ENCODE measurements at regions not wholly inside any gene's neighbourhood (a gene's known extent, or its start where the extent isn't known, plus 50 kb on each side); places are given as distances from the start of the nearest gene placed in this dataset.

DNA sequence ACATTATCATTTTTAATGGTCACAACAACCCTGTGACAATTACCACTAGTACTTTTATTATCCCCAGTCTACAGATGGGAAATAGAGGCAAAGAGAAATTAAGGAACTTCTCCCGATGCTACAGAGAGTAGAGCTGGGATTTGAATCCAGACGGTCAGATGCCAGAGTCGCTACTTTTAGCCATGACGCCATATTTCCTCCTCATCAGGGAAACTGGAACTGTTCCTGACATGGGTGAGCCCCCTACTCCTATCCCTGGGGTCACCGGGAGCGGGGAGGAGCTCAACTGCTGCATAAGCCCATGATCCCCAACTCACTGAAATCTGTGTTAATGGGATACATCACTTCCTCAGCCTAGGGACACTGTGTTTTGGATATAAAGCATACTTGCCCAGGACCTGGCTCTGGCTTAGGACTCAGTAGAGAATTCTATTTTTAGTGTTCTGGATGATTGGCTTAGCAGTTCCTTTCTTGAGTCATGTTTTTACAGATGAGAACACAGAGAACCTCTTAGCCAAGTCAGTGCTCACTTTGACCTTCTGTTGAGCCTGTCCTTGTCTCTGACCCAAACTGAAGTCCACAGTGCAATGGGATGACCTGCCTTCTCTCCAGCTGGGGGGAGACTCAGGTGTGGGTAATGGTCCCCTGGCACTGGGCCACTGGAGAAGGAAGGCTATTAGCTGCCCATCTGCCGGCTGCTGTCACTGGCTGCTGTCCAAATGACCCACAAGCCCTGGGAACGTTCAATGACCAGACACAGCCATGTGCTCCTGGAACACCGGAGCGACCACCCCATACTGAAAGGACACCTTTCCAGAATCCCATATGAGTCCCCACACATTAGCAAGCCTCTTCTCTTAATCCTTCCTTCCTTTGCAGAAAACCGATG, 90.8 kb upstream of the SHISA3 start:
- ATAC-seq (no peak), DNase-seq (no peak)
- H3K9me3 Mint-ChIP-seq, result peaks cover 0 to 2% of the 10 kb centered on the region in 2 donors
- 84% methylated on average over 9 of the region's 11 CpGs for WGBS (ENCODE audit: insufficient coverage)
- H3K4me3 Mint-ChIP-seq, result no peak overlapping the region
- H3K27ac Mint-ChIP-seq, result no peak overlapping the region
- no peaks in the 10 kb centered on the region for H3K36me3 Mint-ChIP-seq
- TF ChIP-seq CTCF (IDR thresholded peaks at IDR 0.05), result no peak
- H3K27me3 Mint-ChIP-seq (ENCODE audit: low read depth in 2 of 2), result peaks cover 10 to 13% of the 10 kb centered on the region in 2 donors
- no peaks in the 10 kb centered on the region for H3K27me3 ChIP-seq (ENCODE audit: control insufficient read depth, insufficient read depth, low read length)
- H3K27ac ChIP-seq (ENCODE audit: low read length), result no peak overlapping the region
- no peak overlapping the region for H3K4me3 ChIP-seq (ENCODE audit: low read length)
- no peaks in the 10 kb centered on the region for H3K4me1 ChIP-seq (ENCODE audit: control insufficient read depth, insufficient read depth, low read length)
- intact Hi-C loops (cut with micrococcal nuclease), result no loop called here
- H3K36me3 ChIP-seq (ENCODE audit: control insufficient read depth, insufficient read depth, low read length), result no peaks in the 10 kb centered on the region
- no peaks in the 10 kb centered on the region for H3K4me1 Mint-ChIP-seq
- no peaks in the 10 kb centered on the region for H3K9me3 ChIP-seq (ENCODE audit: control insufficient read depth, insufficient read depth, low read length)

DNA sequence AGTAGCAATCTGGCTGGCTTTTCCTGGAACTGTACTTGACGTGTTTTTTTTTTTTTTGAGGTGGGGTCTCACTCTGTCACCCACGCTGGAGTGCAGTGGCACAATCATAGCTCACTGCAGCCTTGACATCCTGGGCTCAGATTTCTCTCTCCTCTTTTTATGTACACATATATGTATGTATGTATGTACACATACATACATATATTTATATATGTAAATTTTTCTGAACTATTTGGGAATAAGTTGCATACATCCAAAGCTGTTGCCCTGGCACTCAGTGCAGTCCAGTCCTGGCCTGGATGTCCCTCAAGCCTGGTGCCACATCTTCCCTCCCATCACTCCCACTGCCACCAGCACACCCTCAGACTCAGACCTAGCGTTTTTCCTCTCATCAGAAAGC, 89.0 kb upstream of the SHISA3 start:
- no peak for DNase-seq
- H3K27me3 Mint-ChIP-seq (ENCODE audit: low read depth in 2 of 2), result peaks cover 0 to 6% of the 10 kb centered on the region in 2 donors
- H3K27ac Mint-ChIP-seq, result no peak overlapping the region
- 86% methylated on average over 2 of the region's 3 CpGs for WGBS (ENCODE audit: insufficient coverage)
- peaks cover 0 to 2% of the 10 kb centered on the region in 2 donors for H3K9me3 Mint-ChIP-seq
- intact Hi-C loops (cut with micrococcal nuclease), result no loop called here
- no peaks in the 10 kb centered on the region for H3K4me1 ChIP-seq (ENCODE audit: control insufficient read depth, insufficient read depth, low read length)
- H3K27ac ChIP-seq (ENCODE audit: low read length), result no peak overlapping the region
- ATAC-seq, result no peak
- no peak overlapping the region for H3K4me3 Mint-ChIP-seq
- no peaks in the 10 kb centered on the region for H3K27me3 ChIP-seq (ENCODE audit: control insufficient read depth, insufficient read depth, low read length)
- no peak overlapping the region for H3K4me3 ChIP-seq (ENCODE audit: low read length)
- H3K9me3 ChIP-seq (ENCODE audit: control insufficient read depth, insufficient read depth, low read length), result no peaks in the 10 kb centered on the region
- no peaks in the 10 kb centered on the region for H3K36me3 ChIP-seq (ENCODE audit: control insufficient read depth, insufficient read depth, low read length)
- TF ChIP-seq CTCF (IDR thresholded peaks at IDR 0.05), result no peak
- H3K4me1 Mint-ChIP-seq, result no peaks in the 10 kb centered on the region
- no peaks in the 10 kb centered on the region for H3K36me3 Mint-ChIP-seq

DNA sequence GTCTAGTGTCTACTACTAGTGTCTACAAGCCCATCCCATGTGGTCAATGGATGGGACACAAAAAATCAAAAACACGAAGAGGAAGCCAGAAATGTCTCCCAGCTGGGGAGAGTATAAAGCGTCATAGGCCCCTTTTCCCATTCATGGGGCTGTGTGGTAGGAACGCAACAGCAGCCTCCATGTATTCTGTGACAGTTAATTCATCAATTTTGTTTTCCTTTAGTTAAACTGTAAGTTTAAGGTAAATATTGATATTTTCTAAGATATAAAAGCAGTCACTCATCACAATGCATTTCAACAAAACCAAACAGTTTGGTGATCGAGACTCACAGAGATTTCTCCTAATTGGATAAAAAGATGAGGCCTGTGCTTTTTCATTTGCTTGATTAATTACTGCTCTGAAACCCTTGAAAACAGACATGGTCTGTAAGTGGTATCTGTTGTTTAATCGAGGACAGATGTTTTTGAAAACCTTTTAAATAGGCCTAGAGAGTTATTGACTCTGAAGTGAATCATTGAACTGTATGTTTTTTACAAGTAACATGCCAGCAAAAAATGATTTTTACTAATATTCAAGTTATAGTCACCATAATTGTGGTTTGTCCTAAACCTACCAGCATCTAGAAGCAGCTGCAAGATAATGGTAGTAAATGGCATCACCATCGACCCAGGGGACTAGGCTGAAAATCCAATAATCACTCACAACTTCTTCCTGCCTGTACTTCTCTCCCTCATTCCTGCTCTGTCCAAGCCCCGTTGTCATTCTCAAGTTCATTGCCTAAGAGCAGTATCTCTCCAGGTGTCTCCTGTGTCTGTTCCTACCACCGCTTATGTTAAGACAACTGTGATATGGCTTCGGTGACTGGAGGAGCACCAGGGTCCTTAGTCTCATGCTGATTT, 87.7 kb upstream of the SHISA3 start:
- intact Hi-C loops (cut with micrococcal nuclease), result no loop called here
- Mint-ChIP-seq H3K27ac (no peak overlapping the region), H3K36me3 (no peaks in the 10 kb centered on the region), H3K4me1 (no peaks in the 10 kb centered on the region), H3K27me3 (ENCODE audit: low read depth in 2 of 2) (peaks cover 0 to 2% of the 10 kb centered on the region in 2 donors), H3K4me3 (no peak overlapping the region), H3K9me3 (peaks cover 0 to 2% of the 10 kb centered on the region in 2 donors)
- no peak for TF ChIP-seq CTCF (IDR thresholded peaks at IDR 0.05)
- WGBS (ENCODE audit: insufficient coverage), result 86% methylated on average over 7 of the region's 9 CpGs
- ATAC-seq, result no peak
- Histone ChIP-seq H3K36me3 (ENCODE audit: control insufficient read depth, insufficient read depth, low read length) (no peaks in the 10 kb centered on the region), H3K27me3 (ENCODE audit: control insufficient read depth, insufficient read depth, low read length) (no peaks in the 10 kb centered on the region), H3K27ac (ENCODE audit: low read length) (no peak overlapping the region), H3K9me3 (ENCODE audit: control insufficient read depth, insufficient read depth, low read length) (no peaks in the 10 kb centered on the region), H3K4me3 (ENCODE audit: low read length) (no peak overlapping the region), H3K4me1 (ENCODE audit: control insufficient read depth, insufficient read depth, low read length) (no peaks in the 10 kb centered on the region)
- no peak for DNase-seq

Data from natural killer cell (primary cell).